ENCODE measurements at regions not wholly inside any gene's neighbourhood (a gene's known extent, or its start where the extent isn't known, plus 50 kb on each side); places are given as distances from the start of the nearest gene placed in this dataset.
A peak's percentile ranks its signal among the peaks of the same experiment; 100 is the strongest.
"Not testable (repeated sequence)": the region's sequence is repeated elsewhere in the genome, so short reads cannot be mapped to it uniquely, and the experiment has no call there.

- not testable (repeated sequence) for H3K36me3 Mint-ChIP-seq; ATAC-seq; H3K9me3 Mint-ChIP-seq; DNase-seq (ENCODE audit: low spot score in 2 of 2)
- H3K27ac Mint-ChIP-seq: peak overlapping the region in 1 of 2 donors; percentile 68
Measured at GRCh38 chrY:7371026-7371425, 459.5 kb upstream of the AMELY start.

GRCh38 chrY:7359520-7359919 lies 448.0 kb upstream of the AMELY start:
- ATAC-seq (no peak), DNase-seq (ENCODE audit: low spot score in 2 of 2) (no peak)
- no peaks in the 10 kb centered on the region for H3K9me3 Mint-ChIP-seq
- H3K27ac Mint-ChIP-seq: no peak overlapping the region
- H3K36me3 Mint-ChIP-seq: peaks cover 11 to 12% of the 10 kb centered on the region in 2 donors

- Mint-ChIP-seq H3K36me3 (peaks cover 12 to 17% of the 10 kb centered on the region in 2 donors), H3K9me3 (no peaks in the 10 kb centered on the region), H3K27ac (no peak overlapping the region)
- peak in 1 of 2 donors; percentile 20 for ATAC-seq
- no peak for DNase-seq (ENCODE audit: low spot score in 2 of 2)
Measured at GRCh38 chrY:7358103-7358752, 446.7 kb upstream of the AMELY start.

GRCh38 chrY:7355891-7356290 lies 444.3 kb upstream of the AMELY start:
- ATAC-seq; H3K9me3 Mint-ChIP-seq; H3K27ac Mint-ChIP-seq; DNase-seq (ENCODE audit: low spot score in 2 of 2): not testable (repeated sequence)
- H3K36me3 Mint-ChIP-seq: peaks cover 9 to 12% of the 10 kb centered on the region in 2 donors

GRCh38 chrY:7344661-7345060 lies 433.1 kb upstream of the AMELY start:
- peak overlapping the region; percentile 65 to 95 for H3K27ac Mint-ChIP-seq
- H3K36me3 Mint-ChIP-seq: peaks cover 4 to 28% of the 10 kb centered on the region in 2 donors

GRCh38 chrY:7343261-7343660 lies 431.7 kb upstream of the AMELY start:
- no peak for DNase-seq (ENCODE audit: low spot score in 2 of 2)
- H3K36me3 Mint-ChIP-seq: peaks cover 12 to 36% of the 10 kb centered on the region in 2 donors
- no peak for ATAC-seq
- peak overlapping the region; percentile 95 to 96 for H3K27ac Mint-ChIP-seq
- H3K9me3 Mint-ChIP-seq: no peaks in the 10 kb centered on the region

More at GRCh38 chrY:7344661-7345060, 433.1 kb upstream of the AMELY start:
- H3K9me3 Mint-ChIP-seq: no peaks in the 10 kb centered on the region
- DNase-seq (ENCODE audit: low spot score in 2 of 2) (peak in 1 of 2 donors; percentile 42), ATAC-seq (no peak)

GRCh38 chrY:7342732-7343131 lies 431.2 kb upstream of the AMELY start:
- DNase-seq (ENCODE audit: low spot score in 2 of 2) (peak; percentile 15 to 62), ATAC-seq (peak; percentile 82 to 91)
- H3K36me3 Mint-ChIP-seq: peaks cover 12 to 41% of the 10 kb centered on the region in 2 donors
- not testable (repeated sequence) for H3K9me3 Mint-ChIP-seq
- peak overlapping the region; percentile 95 to 96 for H3K27ac Mint-ChIP-seq

- ATAC-seq (peak; percentile 7 to 16), DNase-seq (ENCODE audit: low spot score in 2 of 2) (no peak)
- H3K9me3 Mint-ChIP-seq: no peaks in the 10 kb centered on the region
- H3K27ac Mint-ChIP-seq: peak overlapping the region; percentile 74 to 82
- H3K36me3 Mint-ChIP-seq: peaks cover 7 to 50% of the 10 kb centered on the region in 2 donors
Measured at GRCh38 chrY:7339391-7340087, 428.0 kb upstream of the AMELY start.

- Mint-ChIP-seq H3K9me3 (no peaks in the 10 kb centered on the region), H3K27ac (peak overlapping the region; percentile 88 to 97), H3K36me3 (peaks cover 11 to 39% of the 10 kb centered on the region in 2 donors)
- peak in 1 of 2 donors; percentile 9 for DNase-seq (ENCODE audit: low spot score in 2 of 2)
- ATAC-seq: peak; percentile 69 to 75
Measured at GRCh38 chrY:7336023-7336873, 424.7 kb upstream of the AMELY start.

GRCh38 chrY:7334449-7334848 lies 422.9 kb upstream of the AMELY start:
- H3K27ac Mint-ChIP-seq: peak overlapping the region; percentile 83 to 90
- H3K36me3 Mint-ChIP-seq: peaks cover 16 to 50% of the 10 kb centered on the region in 2 donors
- H3K9me3 Mint-ChIP-seq: no peaks in the 10 kb centered on the region
- no peak for DNase-seq (ENCODE audit: low spot score in 2 of 2)
- ATAC-seq: peak in 1 of 2 donors; percentile 61

- ATAC-seq (peak; percentile 84 to 88), DNase-seq (ENCODE audit: low spot score in 2 of 2) (peak in 1 of 2 donors; percentile 25)
- peak overlapping the region; percentile 92 to 100 for H3K27ac Mint-ChIP-seq
- peaks cover 9 to 34% of the 10 kb centered on the region in 2 donors for H3K36me3 Mint-ChIP-seq
- H3K9me3 Mint-ChIP-seq: no peaks in the 10 kb centered on the region
Measured at GRCh38 chrY:7326296-7327246, 415.0 kb upstream of the AMELY start.

- peaks cover 9 to 35% of the 10 kb centered on the region in 2 donors for H3K36me3 Mint-ChIP-seq
- ATAC-seq: peak; percentile 10 to 15
- peak in 1 of 2 donors; percentile 7 for DNase-seq (ENCODE audit: low spot score in 2 of 2)
- peak overlapping the region; percentile 92 to 100 for H3K27ac Mint-ChIP-seq
- H3K9me3 Mint-ChIP-seq: no peaks in the 10 kb centered on the region
Measured at GRCh38 chrY:7325531-7325930, 414.0 kb upstream of the AMELY start.

- Mint-ChIP-seq H3K9me3 (no peaks in the 10 kb centered on the region), H3K36me3 (peaks cover 9 to 38% of the 10 kb centered on the region in 2 donors), H3K27ac (no peak overlapping the region)
- ATAC-seq (no peak), DNase-seq (ENCODE audit: low spot score in 2 of 2) (no peak)
Measured at GRCh38 chrY:7320751-7321150, 409.2 kb upstream of the AMELY start.

- DNase-seq (ENCODE audit: low spot score in 2 of 2); H3K9me3 Mint-ChIP-seq; ATAC-seq: not testable (repeated sequence)
- Mint-ChIP-seq H3K27ac (peak overlapping the region in 1 of 2 donors; percentile 72), H3K36me3 (peaks cover 9 to 38% of the 10 kb centered on the region in 2 donors)
Measured at GRCh38 chrY:7320171-7320570, 408.6 kb upstream of the AMELY start.

- ATAC-seq: peak; percentile 42 to 49
- Mint-ChIP-seq H3K9me3 (no peaks in the 10 kb centered on the region), H3K27ac (peak overlapping the region; percentile 68 to 93), H3K36me3 (peaks cover 9 to 36% of the 10 kb centered on the region in 2 donors)
- no peak for DNase-seq (ENCODE audit: low spot score in 2 of 2)
Measured at GRCh38 chrY:7318122-7318521, 406.6 kb upstream of the AMELY start.

GRCh38 chrY:7317571-7317970 lies 406.0 kb upstream of the AMELY start:
- peaks cover 9 to 36% of the 10 kb centered on the region in 2 donors for H3K36me3 Mint-ChIP-seq
- H3K27ac Mint-ChIP-seq: peak overlapping the region; percentile 68 to 93
- ATAC-seq (no peak), DNase-seq (ENCODE audit: low spot score in 2 of 2) (no peak)
- no peaks in the 10 kb centered on the region for H3K9me3 Mint-ChIP-seq
